Astrocyte of the cerebellum (primary cell): ENCODE measurements at regions not wholly inside any gene's neighbourhood (a gene's known extent, or its start where the extent isn't known, plus 50 kb on each side); places are given as distances from the start of the nearest gene placed in this dataset.

Source experiments
- DNase-seq: peaks from one replicate; pipeline ENCODE4 v3.0.0-alpha.2; 2011; ENCODE audit warnings: low read depth
- H3K4me3 ChIP-seq: 2 replicates; pipeline ENCODE4 v1.5.1; 2011; ENCODE audit warnings: mild to moderate bottlenecking, low read depth, low read length, moderate library complexity
- CTCF ChIP-seq: IDR thresholded peaks from 2 replicates; pipeline ENCODE4 v1.5.1; 2012; ENCODE audit warnings: low read length, low read depth, moderate library complexity, mild to moderate bottlenecking; ENCODE audit errors: missing control alignments
- in situ Hi-C: cut with HindIII; loops from 2 replicates; pipeline ENCODE4 v1.10.0; 2017; ENCODE audit warnings: low sequenced_read_pairs

- DNase-seq = no peak
- in situ Hi-C loops = no loop called here
- no peak overlapping the region for H3K4me3 ChIP-seq
- no peak for TF ChIP-seq CTCF
These were observed 833.5 kb downstream of the KCNA4 start for GRCh38 chr11:29183301-29183700.

GRCh38 chr11:29173660-29174062, 843.2 kb downstream of the KCNA4 start:
- in situ Hi-C loops = no loop called here
- H3K4me3 ChIP-seq = no peak overlapping the region
- no peak for TF ChIP-seq CTCF
- peak; percentile 63 for DNase-seq

- H3K4me3 ChIP-seq = no peak overlapping the region
- no peak for DNase-seq
- no peak for TF ChIP-seq CTCF
- in situ Hi-C loops = no loop called here
These were observed 845.4 kb downstream of the KCNA4 start for GRCh38 chr11:29171360-29171950.

GRCh38 chr11:29166306-29166705, 850.5 kb downstream of the KCNA4 start:
- DNase-seq = no peak
- in situ Hi-C loops = no loop called here
- no peak for TF ChIP-seq CTCF
- H3K4me3 ChIP-seq = no peak overlapping the region

GRCh38 chr11:29163231-29163630, 853.6 kb downstream of the KCNA4 start:
- in situ Hi-C loops = no loop called here
- H3K4me3 ChIP-seq = no peak overlapping the region
- no peak for DNase-seq
- TF ChIP-seq CTCF = no peak

GRCh38 chr11:29162491-29162890, 854.3 kb downstream of the KCNA4 start:
- no peak overlapping the region for H3K4me3 ChIP-seq
- in situ Hi-C loops = no loop called here
- no peak for TF ChIP-seq CTCF
- no peak for DNase-seq
